ENCODE measurements at regions not wholly inside any gene's neighbourhood (a gene's known extent, or its start where the extent isn't known, plus 50 kb on each side); places are given as distances from the start of the nearest gene placed in this dataset.
A peak's percentile ranks its signal among the peaks of the same experiment; 100 is the strongest.

DNA sequence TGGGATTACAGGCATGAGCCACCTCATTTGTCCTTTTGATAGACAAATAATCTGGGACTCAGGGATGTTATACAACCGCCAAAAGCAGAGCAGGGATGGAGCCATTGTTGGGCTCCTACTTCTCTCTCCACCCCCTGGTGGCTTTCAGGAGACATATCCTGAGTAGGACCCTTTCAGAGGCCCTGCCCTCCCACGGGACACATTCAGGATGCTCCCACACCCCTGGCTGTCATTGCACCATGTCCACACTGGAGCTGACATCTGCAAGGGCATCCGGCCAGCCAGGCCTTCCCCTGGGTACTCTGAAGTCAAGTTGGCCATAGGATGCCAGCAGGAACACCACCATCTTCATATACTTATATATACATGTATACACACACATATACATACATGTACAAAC, 181.8 kb downstream of the SYK start:
- no peaks in the 10 kb centered on the region for H3K27me3 ChIP-seq (ENCODE audit: insufficient read depth)
- no peaks in the 10 kb centered on the region for H3K79me2 ChIP-seq (replicated peaks; ENCODE audit: insufficient read depth)
- H3K4me1 Mint-ChIP-seq = peaks cover 4% of the 10 kb centered on the region
- H2AFZ ChIP-seq = no peak overlapping the region
- H3K27me3 Mint-ChIP-seq (ENCODE audit: insufficient read depth, low read depth, poor library complexity) = no peaks in the 10 kb centered on the region
- no peaks in the 10 kb centered on the region; the same call in 2 of the 3 replicates for H3K9me3 Mint-ChIP-seq
- no peak overlapping the region for H3K4me3 ChIP-seq
- H3K4me2 ChIP-seq = no peak overlapping the region
- no peaks in the 10 kb centered on the region for H4K20me1 ChIP-seq (replicated peaks; ENCODE audit: insufficient read depth)
- H3K9me2 ChIP-seq (ENCODE audit: insufficient read depth) = peaks cover 4% of the 10 kb centered on the region; the same call in 1 of the 2 replicates
- H3F3A ChIP-seq (replicated peaks; ENCODE audit: low read depth) = no peaks in the 10 kb centered on the region
- H3K27ac ChIP-seq (ENCODE audit: low read depth) = no peak overlapping the region
- ATAC-seq (no peak), DNase-seq (ENCODE audit: low spot score) (peak; percentile 10)
- H3K36me3 ChIP-seq (ENCODE audit: insufficient read depth) = no peaks in the 10 kb centered on the region
- no peak overlapping the region for H3K27ac Mint-ChIP-seq
- TF ChIP-seq, protein P1, sequence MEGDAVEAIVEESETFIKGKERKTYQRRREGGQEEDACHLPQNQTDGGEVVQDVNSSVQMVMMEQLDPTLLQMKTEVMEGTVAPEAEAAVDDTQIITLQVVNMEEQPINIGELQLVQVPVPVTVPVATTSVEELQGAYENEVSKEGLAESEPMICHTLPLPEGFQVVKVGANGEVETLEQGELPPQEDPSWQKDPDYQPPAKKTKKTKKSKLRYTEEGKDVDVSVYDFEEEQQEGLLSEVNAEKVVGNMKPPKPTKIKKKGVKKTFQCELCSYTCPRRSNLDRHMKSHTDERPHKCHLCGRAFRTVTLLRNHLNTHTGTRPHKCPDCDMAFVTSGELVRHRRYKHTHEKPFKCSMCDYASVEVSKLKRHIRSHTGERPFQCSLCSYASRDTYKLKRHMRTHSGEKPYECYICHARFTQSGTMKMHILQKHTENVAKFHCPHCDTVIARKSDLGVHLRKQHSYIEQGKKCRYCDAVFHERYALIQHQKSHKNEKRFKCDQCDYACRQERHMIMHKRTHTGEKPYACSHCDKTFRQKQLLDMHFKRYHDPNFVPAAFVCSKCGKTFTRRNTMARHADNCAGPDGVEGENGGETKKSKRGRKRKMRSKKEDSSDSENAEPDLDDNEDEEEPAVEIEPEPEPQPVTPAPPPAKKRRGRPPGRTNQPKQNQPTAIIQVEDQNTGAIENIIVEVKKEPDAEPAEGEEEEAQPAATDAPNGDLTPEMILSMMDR (conservative IDR thresholded peaks at IDR 0.05; ENCODE audit: low read depth in 2 of 2) = peak in 1 of 2 experiments; percentile 12; a peak in 1 of 4 replicates
- TF ChIP-seq, protein P2, sequence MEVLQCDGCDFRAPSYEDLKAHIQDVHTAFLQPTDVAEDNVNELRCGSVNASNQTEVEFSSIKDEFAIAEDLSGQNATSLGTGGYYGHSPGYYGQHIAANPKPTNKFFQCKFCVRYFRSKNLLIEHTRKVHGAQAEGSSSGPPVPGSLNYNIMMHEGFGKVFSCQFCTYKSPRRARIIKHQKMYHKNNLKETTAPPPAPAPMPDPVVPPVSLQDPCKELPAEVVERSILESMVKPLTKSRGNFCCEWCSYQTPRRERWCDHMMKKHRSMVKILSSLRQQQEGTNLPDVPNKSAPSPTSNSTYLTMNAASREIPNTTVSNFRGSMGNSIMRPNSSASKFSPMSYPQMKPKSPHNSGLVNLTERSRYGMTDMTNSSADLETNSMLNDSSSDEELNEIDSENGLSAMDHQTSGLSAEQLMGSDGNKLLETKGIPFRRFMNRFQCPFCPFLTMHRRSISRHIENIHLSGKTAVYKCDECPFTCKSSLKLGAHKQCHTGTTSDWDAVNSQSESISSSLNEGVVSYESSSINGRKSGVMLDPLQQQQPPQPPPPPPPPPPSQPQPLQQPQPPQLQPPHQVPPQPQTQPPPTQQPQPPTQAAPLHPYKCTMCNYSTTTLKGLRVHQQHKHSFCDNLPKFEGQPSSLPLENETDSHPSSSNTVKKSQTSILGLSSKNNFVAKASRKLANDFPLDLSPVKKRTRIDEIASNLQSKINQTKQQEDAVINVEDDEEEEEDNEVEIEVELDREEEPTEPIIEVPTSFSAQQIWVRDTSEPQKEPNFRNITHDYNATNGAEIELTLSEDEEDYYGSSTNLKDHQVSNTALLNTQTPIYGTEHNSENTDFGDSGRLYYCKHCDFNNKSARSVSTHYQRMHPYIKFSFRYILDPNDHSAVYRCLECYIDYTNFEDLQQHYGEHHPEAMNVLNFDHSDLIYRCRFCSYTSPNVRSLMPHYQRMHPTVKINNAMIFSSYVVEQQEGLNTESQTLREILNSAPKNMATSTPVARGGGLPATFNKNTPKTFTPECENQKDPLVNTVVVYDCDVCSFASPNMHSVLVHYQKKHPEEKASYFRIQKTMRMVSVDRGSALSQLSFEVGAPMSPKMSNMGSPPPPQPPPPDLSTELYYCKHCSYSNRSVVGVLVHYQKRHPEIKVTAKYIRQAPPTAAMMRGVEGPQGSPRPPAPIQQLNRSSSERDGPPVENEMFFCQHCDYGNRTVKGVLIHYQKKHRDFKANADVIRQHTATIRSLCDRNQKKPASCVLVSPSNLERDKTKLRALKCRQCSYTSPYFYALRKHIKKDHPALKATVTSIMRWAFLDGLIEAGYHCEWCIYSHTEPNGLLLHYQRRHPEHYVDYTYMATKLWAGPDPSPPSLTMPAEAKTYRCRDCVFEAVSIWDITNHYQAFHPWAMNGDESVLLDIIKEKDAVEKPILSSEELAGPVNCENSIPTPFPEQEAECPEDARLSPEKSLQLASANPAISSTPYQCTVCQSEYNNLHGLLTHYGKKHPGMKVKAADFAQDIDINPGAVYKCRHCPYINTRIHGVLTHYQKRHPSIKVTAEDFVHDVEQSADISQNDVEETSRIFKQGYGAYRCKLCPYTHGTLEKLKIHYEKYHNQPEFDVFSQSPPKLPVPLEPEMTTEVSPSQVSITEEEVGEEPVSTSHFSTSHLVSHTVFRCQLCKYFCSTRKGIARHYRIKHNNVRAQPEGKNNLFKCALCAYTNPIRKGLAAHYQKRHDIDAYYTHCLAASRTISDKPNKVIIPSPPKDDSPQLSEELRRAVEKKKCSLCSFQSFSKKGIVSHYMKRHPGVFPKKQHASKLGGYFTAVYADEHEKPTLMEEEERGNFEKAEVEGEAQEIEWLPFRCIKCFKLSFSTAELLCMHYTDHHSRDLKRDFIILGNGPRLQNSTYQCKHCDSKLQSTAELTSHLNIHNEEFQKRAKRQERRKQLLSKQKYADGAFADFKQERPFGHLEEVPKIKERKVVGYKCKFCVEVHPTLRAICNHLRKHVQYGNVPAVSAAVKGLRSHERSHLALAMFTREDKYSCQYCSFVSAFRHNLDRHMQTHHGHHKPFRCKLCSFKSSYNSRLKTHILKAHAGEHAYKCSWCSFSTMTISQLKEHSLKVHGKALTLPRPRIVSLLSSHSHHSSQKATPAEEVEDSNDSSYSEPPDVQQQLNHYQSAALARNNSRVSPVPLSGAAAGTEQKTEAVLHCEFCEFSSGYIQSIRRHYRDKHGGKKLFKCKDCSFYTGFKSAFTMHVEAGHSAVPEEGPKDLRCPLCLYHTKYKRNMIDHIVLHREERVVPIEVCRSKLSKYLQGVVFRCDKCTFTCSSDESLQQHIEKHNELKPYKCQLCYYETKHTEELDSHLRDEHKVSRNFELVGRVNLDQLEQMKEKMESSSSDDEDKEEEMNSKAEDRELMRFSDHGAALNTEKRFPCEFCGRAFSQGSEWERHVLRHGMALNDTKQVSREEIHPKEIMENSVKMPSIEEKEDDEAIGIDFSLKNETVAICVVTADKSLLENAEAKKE (CRISPR knock-in tag; IDR thresholded peaks at IDR 0.05) = no peak
- no peak for TF ChIP-seq ZNF114 (CRISPR knock-in tag; IDR thresholded peaks at IDR 0.05)
- no peak for TF ChIP-seq ZNF331 (CRISPR knock-in tag; IDR thresholded peaks at IDR 0.05; ENCODE audit: low read depth)
- H3K4me1 ChIP-seq (ENCODE audit: insufficient read depth) = 0 out of 2 replicates have a peak, but pooled peaks cover 5% of the 10 kb centered on the region
- H3K4me3 Mint-ChIP-seq = no peak overlapping the region
- no peaks in the 10 kb centered on the region for H3K36me3 Mint-ChIP-seq (ENCODE audit: low read depth)
